GM13976 (cell line): ENCODE measurements at regions not wholly inside any gene's neighbourhood (a gene's known extent, or its start where the extent isn't known, plus 50 kb on each side); places are given as distances from the start of the nearest gene placed in this dataset.

Experiments used
- DNase-seq: peaks from one replicate; pipeline ENCODE4 v3.0.0; 2012; ENCODE audit warnings: low spot score
- CTCF ChIP-seq: IDR thresholded peaks from 2 replicates; pipeline ENCODE4 v1.5.1; 2012; ENCODE audit warnings: borderline replicate concordance, mild to moderate bottlenecking; ENCODE audit not compliant: insufficient read depth; ENCODE audit errors: extremely low read depth, missing control alignments, control extremely low read depth
- in situ Hi-C: fragments of 300-500 bp; cut with MboI; formaldehyde crosslinking; loops from one replicate; pipeline ENCODE4 v1.12.0; 2022; ENCODE audit warnings: low sequenced_read_pairs, mixed read lengths, inconsistent platforms; ENCODE audit not compliant: unreplicated experiment

- in situ Hi-C loops, result no loop called here
- TF ChIP-seq CTCF, result no peak
- DNase-seq, result no peak
Measured at GRCh38 chrX:13373431-13374187, 53.8 kb upstream of the ATXN3L start.

- TF ChIP-seq CTCF, result no peak
- DNase-seq, result no peak
- in situ Hi-C loops, result no loop called here
Measured at GRCh38 chrX:13373027-13373426, 53.2 kb upstream of the ATXN3L start.

GRCh38 chrX:13372203-13372980, 52.5 kb upstream of the ATXN3L start:
- no peak for DNase-seq
- in situ Hi-C loops, result no loop called here
- TF ChIP-seq CTCF, result no peak

GRCh38 chrX:13371186-13371585, 51.3 kb upstream of the ATXN3L start:
- TF ChIP-seq CTCF, result no peak
- in situ Hi-C loops, result no loop called here
- DNase-seq, result no peak

GRCh38 chrX:13370713-13371112, 50.9 kb upstream of the ATXN3L start:
- TF ChIP-seq CTCF, result no peak
- no peak for DNase-seq
- in situ Hi-C loops, result no loop called here
